Transverse colon (tissue), 3 donors: ENCODE measurements at regions not wholly inside any gene's neighbourhood (a gene's known extent, or its start where the extent isn't known, plus 50 kb on each side); places are given as distances from the start of the nearest gene placed in this dataset.

Experiments used
- CTCF ChIP-seq, 5 experiments: fragments of 200-600 bp in 3 of 5; fragments of 450-650 bp in 2 of 5; sonication (generic) in 3 of 5; IDR thresholded peaks; 1 replicate in 2 of 5; 2 replicates in 3 of 5; pipeline ENCODE4 v1.5.1; 2016 to 2017; ENCODE audit warnings: antibody characterized with exemption in 5 of 5, inconsistent platforms in 3 of 5, mild to moderate bottlenecking in 2 of 5, moderate library complexity in 1 of 5
- EP300 ChIP-seq: sonication (generic); formaldehyde crosslinking; IDR thresholded peaks from one replicate; pipeline ENCODE4 v1.6.1; 2017; ENCODE audit warnings: antibody characterized with exemption, low read depth
- POLR2A ChIP-seq: fragments of 450-650 bp; IDR thresholded peaks from one replicate; pipeline ENCODE4 v1.6.1; 2016; ENCODE audit warnings: antibody characterized with exemption, mild to moderate bottlenecking, moderate library complexity

GRCh38 chr22:27490080-27490479 lies 311.5 kb downstream of the MN1 start:
- TF ChIP-seq CTCF (IDR thresholded peaks at IDR 0.05), result no peak
- TF ChIP-seq POLR2A, result no peak
- TF ChIP-seq EP300, result no peak
